ENCODE measurements at regions not wholly inside any gene's neighbourhood (a gene's known extent, or its start where the extent isn't known, plus 50 kb on each side); places are given as distances from the start of the nearest gene placed in this dataset.

DNA sequence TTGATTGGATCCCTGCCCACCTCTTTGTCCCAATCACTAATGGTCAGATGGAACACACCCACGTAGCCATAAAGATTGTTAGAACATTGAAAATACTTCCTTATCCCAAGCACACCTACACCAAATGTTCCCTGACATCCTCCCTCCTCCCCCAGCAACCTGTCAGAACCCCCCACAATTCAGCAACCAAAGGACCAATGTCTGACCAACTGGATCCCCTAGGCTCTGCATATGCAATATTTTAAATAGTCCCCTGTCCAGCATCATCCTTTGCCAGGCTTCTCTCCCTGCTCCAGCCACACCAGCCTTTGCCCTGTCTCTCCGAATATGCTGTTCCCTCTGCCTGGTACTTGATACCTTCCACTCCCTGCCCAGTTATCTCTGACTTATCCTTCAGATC, 54.9 kb upstream of the CES5A start:
- TF ChIP-seq, protein P1, sequence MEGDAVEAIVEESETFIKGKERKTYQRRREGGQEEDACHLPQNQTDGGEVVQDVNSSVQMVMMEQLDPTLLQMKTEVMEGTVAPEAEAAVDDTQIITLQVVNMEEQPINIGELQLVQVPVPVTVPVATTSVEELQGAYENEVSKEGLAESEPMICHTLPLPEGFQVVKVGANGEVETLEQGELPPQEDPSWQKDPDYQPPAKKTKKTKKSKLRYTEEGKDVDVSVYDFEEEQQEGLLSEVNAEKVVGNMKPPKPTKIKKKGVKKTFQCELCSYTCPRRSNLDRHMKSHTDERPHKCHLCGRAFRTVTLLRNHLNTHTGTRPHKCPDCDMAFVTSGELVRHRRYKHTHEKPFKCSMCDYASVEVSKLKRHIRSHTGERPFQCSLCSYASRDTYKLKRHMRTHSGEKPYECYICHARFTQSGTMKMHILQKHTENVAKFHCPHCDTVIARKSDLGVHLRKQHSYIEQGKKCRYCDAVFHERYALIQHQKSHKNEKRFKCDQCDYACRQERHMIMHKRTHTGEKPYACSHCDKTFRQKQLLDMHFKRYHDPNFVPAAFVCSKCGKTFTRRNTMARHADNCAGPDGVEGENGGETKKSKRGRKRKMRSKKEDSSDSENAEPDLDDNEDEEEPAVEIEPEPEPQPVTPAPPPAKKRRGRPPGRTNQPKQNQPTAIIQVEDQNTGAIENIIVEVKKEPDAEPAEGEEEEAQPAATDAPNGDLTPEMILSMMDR (IDR thresholded peaks at IDR 0.05): no peak
- TF ChIP-seq POLR2A (IDR thresholded peaks at IDR 0.05): no peak
